Neutrophil (primary cell): ENCODE measurements at regions not wholly inside any gene's neighbourhood (a gene's known extent, or its start where the extent isn't known, plus 50 kb on each side); places are given as distances from the start of the nearest gene placed in this dataset.
"Not testable (repeated sequence)": the region's sequence is repeated elsewhere in the genome, so short reads cannot be mapped to it uniquely, and the experiment has no call there.

Experiments used
- H3K27ac ChIP-seq: fragments of 200-600 bp; sonication (generic); 2 replicates; pipeline ENCODE4 v1.5.1; 2016; ENCODE audit warnings: mild to moderate bottlenecking, moderate library complexity
- H3K27me3 ChIP-seq: fragments of 200-600 bp; sonication (generic); 2 replicates; pipeline ENCODE4 v1.6.0; 2016; ENCODE audit warnings: mild to moderate bottlenecking
- H3K36me3 ChIP-seq: fragments of 200-600 bp; sonication (generic); 2 replicates; pipeline ENCODE4 v1.5.1; 2017
- H3K4me1 ChIP-seq, 2 experiments: fragments of 200-600 bp in 1 of 2; sonication (generic) in 1 of 2; 1 replicate in 1 of 2; 2 replicates in 1 of 2; pipeline versions ENCODE4 v1.5.1 to v1.6.1; 2013 to 2016; ENCODE audit warnings: low read depth in 1 of 2, low read length in 1 of 2, mild to moderate bottlenecking in 1 of 2, moderate library complexity in 1 of 2; ENCODE audit not compliant: control insufficient read depth in 1 of 2, insufficient read depth in 1 of 2
- H3K4me3 ChIP-seq, 2 experiments: fragments of 200-600 bp in 1 of 2; sonication (generic) in 1 of 2; 1 replicate in 1 of 2; 2 replicates in 1 of 2; pipeline ENCODE4 v1.5.1; 2013 to 2016; ENCODE audit warnings: low read depth in 1 of 2, low read length in 1 of 2, mild to moderate bottlenecking in 1 of 2, moderate library complexity in 1 of 2
- H3K9me3 ChIP-seq: fragments of 200-600 bp; sonication (generic); 2 replicates; pipeline ENCODE4 v1.5.1; 2016
- CTCF ChIP-seq: fragments of 200-600 bp; sonication (generic); IDR thresholded peaks from 2 replicates; pipeline ENCODE4 v1.5.1; 2016; ENCODE audit warnings: antibody characterized with exemption

DNA sequence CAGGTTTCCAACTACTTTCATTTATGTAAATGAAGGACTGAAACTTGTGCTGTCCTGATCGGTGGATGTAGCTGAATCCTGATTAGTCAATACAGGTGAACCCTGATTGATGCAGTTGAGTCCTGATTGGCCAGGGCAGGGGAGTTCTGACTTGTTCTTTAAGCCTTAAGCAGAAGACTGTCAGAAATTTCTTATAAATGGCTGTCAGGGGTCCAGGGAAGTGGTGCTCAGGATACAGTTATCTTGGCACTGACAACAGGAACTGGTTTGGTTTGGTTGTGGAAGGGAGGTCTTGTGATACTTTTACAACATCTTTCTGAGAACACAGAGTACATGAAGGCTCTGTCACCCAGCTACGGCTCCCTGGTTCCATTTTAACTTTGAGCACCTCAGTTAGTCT is 132.1 kb downstream of the KCNJ12 start:
- H3K27ac ChIP-seq: no peak overlapping the region
- no peak for TF ChIP-seq CTCF

GRCh38 chr17:21509356-21509755 is 133.2 kb downstream of the KCNJ12 start:
- H3K4me3 ChIP-seq: not testable (repeated sequence)

More for the DNA sequence above, 132.1 kb downstream of the KCNJ12 start:
- Histone ChIP-seq H3K4me1 (peaks cover 13 to 18% of the 10 kb centered on the region in 2 experiments), H3K36me3 (no peaks in the 10 kb centered on the region), H3K9me3 (no peaks in the 10 kb centered on the region), H3K27me3 (peaks cover 39% of the 10 kb centered on the region), H3K4me3 (no peak overlapping the region)

GRCh38 chr17:21510686-21511362 is 134.7 kb downstream of the KCNJ12 start:
- Histone ChIP-seq H3K36me3 (no peaks in the 10 kb centered on the region), H3K27ac (no peak overlapping the region), H3K9me3 (no peaks in the 10 kb centered on the region), H3K4me3 (peak overlapping the region; percentile 41 to 64), H3K4me1 (peaks cover 13 to 18% of the 10 kb centered on the region in 2 experiments), H3K27me3 (peaks cover 64% of the 10 kb centered on the region)
- TF ChIP-seq CTCF: no peak

More at GRCh38 chr17:21509356-21509755, 133.2 kb downstream of the KCNJ12 start:
- peaks cover 13 to 18% of the 10 kb centered on the region in 2 experiments for H3K4me1 ChIP-seq
- not testable (repeated sequence) for H3K9me3 ChIP-seq, H3K36me3 ChIP-seq, H3K27ac ChIP-seq
- H3K27me3 ChIP-seq: peaks cover 49% of the 10 kb centered on the region

DNA sequence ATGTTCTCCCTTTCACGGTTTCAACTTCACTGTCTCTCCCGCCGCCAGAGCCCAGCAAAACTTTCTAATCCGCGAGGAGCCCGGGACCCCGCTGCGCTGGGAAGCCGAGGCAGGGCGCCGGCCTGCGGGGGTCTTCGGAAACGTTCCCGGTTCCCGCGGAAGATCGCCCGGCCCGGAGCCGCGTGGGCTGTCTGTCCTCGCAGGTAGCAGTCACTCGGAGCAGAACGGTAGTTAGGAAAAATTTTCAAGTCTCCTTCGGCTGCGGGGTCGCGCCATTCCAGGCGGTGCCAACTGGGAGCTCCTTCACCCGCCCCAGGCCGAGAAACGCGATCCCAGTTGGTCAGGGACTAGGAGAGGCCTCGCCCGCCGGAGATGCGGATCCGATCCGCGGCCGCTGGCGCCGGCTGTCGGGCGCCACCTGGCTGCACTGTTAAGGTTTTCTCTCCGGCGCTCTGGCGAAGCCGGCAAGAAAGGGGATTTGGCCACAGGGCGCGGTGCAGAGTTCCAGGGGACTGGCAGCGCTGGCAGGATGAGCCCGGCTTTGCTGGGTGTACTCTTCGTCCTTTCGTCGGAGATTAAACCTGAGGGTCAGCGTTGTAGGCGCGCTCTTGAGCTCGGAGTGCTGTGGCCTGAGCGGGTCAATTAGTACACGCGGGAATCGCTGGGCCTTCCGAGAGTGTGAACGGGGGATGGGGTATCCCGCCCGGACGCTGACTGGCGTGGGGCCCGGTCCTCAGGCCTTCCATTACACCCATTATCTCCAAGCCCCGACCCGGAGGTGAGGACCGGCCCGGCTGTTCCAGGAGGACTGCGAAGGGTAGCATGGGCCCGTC is 135.4 kb downstream of the KCNJ12 start:
- peak; percentile 66 for TF ChIP-seq CTCF
- Histone ChIP-seq H3K9me3 (no peaks in the 10 kb centered on the region), H3K4me3 (peak overlapping the region; percentile 41 to 64), H3K27ac (no peak overlapping the region), H3K27me3 (peaks cover 71% of the 10 kb centered on the region), H3K4me1 (peaks cover 13 to 18% of the 10 kb centered on the region in 2 experiments), H3K36me3 (no peaks in the 10 kb centered on the region)

- Histone ChIP-seq H3K4me3 (peak overlapping the region in 1 of 2 experiments; percentile 38), H3K9me3 (no peaks in the 10 kb centered on the region), H3K27me3 (peaks cover 80% of the 10 kb centered on the region), H3K4me1 (peaks cover 13 to 18% of the 10 kb centered on the region in 2 experiments), H3K36me3 (no peaks in the 10 kb centered on the region), H3K27ac (no peak overlapping the region)
- TF ChIP-seq CTCF: no peak
Observed at GRCh38 chr17:21512307-21513011, 136.3 kb downstream of the KCNJ12 start.
